GM19438 (cell line): ENCODE measurements at regions not wholly inside any gene's neighbourhood (a gene's known extent, or its start where the extent isn't known, plus 50 kb on each side); places are given as distances from the start of the nearest gene placed in this dataset.

Source experiments
- ATAC-seq: cut with Tn5 transposase; IDR thresholded peaks from one replicate; pipeline ENCODE4 v1.9.1; 2021; ENCODE audit warnings: low read depth; ENCODE audit not compliant: unreplicated experiment

- ATAC-seq = no peak
Measured at GRCh38 chr9:89554307-89555035, 50.3 kb upstream of the GADD45G start.

- ATAC-seq = no peak
Measured at GRCh38 chr9:89553451-89554010, 51.3 kb upstream of the GADD45G start.

- ATAC-seq = no peak
Measured at GRCh38 chr9:89550346-89550927, 52.5 kb upstream of the SEMA4D start.

- ATAC-seq = peak; percentile 69
Measured at GRCh38 chr9:89549031-89549644, 51.2 kb upstream of the SEMA4D start.

GRCh38 chr9:89548071-89548638, 50.2 kb upstream of the SEMA4D start:
- ATAC-seq = no peak
